Panc1 (cell line): ENCODE measurements at regions not wholly inside any gene's neighbourhood (a gene's known extent, or its start where the extent isn't known, plus 50 kb on each side); places are given as distances from the start of the nearest gene placed in this dataset.

Experiments
- CTCF ChIP-seq: fragments of 450-650 bp; IDR thresholded peaks from 2 replicates; pipeline ENCODE4 v1.5.1; 2017; ENCODE audit warnings: mild to moderate bottlenecking
- POLR2AphosphoS5 ChIP-seq: IDR thresholded peaks from 2 replicates; pipeline ENCODE4 v1.6.1; 2012; ENCODE audit warnings: mild to moderate bottlenecking, low read depth, low read length, moderate library complexity
- REST ChIP-seq, 2 experiments: IDR thresholded peaks; 2 replicates each; pipeline ENCODE4 v1.6.1; 2011 to 2012; ENCODE audit warnings: low read depth in 2 of 2, control low read depth in 1 of 2, low read length in 1 of 2, mild to moderate bottlenecking in 1 of 2, moderate library complexity in 1 of 2; ENCODE audit not compliant: insufficient read depth in 1 of 2
- SIN3A ChIP-seq: IDR thresholded peaks from 2 replicates; pipeline ENCODE4 v1.6.1; 2012; ENCODE audit warnings: low read depth, mild to moderate bottlenecking, low read length, moderate library complexity, borderline replicate concordance; ENCODE audit not compliant: insufficient read depth

GRCh38 chr5:100161868-100162267, 373.3 kb upstream of the FAM174A start:
- TF ChIP-seq REST (IDR thresholded peaks at IDR 0.05; ENCODE audit: insufficient read depth in 1 of 2, low read depth in 2 of 2, low read length in 1 of 2) (no peak), CTCF (no peak), SIN3A (no peak), POLR2AphosphoS5 (no peak)
